HG03095 (cell line): ENCODE measurements at regions not wholly inside any gene's neighbourhood (a gene's known extent, or its start where the extent isn't known, plus 50 kb on each side); places are given as distances from the start of the nearest gene placed in this dataset.
"Not testable (repeated sequence)": the region's sequence is repeated elsewhere in the genome, so short reads cannot be mapped to it uniquely, and the experiment has no call there.

Experiments used
- ATAC-seq: cut with Tn5 transposase; IDR thresholded peaks from one replicate; pipeline ENCODE4 v1.9.1; 2021; ENCODE audit warnings: moderate library complexity; ENCODE audit not compliant: unreplicated experiment

- ATAC-seq: no peak
These were observed 110.3 kb upstream of the PALMD start for GRCh38 chr1:99535470-99536164.

DNA sequence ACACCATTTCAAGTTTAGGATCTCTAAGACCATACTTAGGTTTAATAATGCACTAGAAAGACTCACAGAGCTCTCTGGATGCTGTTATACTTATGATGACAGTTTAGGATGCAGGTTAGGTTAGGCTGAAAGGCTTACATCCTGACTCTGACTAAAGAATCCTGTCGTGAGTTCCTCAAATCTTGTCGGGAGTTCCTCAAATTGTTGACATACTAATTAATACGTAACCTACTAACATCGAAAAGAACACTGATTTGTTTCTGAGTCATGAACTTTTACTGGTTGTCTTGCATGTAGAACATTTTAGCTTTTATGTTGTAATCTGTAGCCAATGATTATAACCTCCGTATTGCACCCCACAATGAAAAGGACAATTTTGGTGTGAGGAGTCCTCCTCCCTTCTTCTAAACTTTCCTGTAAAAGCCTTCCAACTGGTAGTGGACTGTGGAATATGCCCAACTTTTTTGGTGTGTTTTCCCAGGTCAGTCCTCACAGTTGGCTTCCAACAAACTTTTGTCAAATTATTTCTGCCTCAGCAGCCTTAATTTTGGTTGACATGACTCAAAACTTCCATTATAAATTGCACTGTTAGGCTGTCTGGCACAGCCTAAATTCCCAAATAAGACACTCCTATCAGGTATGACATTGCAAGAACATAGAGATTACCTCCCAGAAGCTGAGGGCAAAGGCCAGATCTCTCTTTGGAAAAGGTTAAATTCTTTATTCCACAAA, 107.9 kb upstream of the PALMD start:
- ATAC-seq: no peak

- no peak for ATAC-seq
These were observed 107.3 kb upstream of the PALMD start for GRCh38 chr1:99538618-99538956.

GRCh38 chr1:99539131-99539530, 106.8 kb upstream of the PALMD start:
- ATAC-seq: no peak

GRCh38 chr1:99540744-99541143, 105.2 kb upstream of the PALMD start:
- ATAC-seq: no peak

GRCh38 chr1:99544328-99544727, 101.6 kb upstream of the PALMD start:
- no peak for ATAC-seq

DNA sequence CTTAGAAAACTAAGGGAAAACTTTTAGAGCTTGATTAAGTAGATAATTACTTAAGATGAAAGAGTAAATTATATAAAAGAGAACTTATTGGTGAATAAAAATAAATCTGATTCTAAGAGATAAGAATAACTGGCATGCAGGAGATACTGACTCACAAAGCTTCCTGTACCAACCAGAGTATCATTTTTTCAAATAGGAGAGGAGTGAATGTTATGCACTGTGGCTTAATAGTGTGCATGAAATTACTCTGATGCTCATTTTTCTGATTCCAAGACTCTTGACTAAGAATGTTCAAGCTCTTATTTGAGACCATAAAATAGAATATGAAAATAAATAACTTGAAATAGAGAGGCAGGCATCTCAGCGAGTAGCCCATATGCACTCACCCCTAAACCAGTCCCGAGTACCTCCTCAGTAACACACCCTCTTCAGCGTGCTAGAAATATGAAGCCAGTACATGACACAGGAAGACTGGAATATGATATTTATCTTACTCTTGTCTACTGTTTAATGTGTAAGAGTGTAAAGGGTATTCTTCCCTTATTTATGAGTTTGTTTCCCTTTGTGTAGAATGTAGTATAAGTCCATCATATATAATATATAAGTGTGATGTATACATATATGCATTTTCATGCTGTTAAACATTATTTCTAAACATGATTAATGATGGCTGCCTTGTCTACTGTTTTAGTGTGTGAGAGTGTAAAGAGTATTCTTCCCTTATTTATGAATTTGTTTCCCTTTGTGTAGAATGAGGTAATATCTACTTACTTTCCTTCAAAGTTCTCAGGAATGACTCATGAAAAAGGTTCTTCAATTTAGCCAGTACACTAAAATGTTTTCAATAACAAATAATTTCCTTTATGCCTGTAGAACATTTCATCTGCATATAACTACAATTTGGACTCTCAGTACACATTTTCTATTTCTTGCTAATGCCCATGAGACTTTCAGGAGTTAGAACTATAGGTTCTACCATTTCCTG, 99.2 kb upstream of the PALMD start:
- no peak for ATAC-seq

GRCh38 chr1:99548943-99549605, 96.8 kb upstream of the PALMD start:
- ATAC-seq: no peak

DNA sequence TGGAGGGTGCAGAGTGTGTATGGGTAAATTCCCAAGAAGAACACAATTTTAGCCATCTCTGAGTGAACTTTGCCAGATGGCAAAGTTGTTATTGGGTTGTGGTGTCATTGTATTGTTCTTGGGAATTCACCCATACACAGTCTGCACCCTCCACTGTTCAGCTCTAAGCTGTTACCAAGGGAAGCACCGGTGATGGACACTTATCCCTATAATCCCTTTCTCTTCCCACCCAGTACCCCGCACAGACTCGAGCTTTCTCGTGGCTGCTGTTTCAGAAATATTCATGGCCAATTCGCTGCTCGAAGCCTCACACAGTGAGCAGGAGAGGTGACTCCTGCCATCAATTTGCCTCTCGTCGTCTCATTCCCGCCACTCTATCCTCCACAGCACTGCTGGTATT, 95.7 kb upstream of the PALMD start:
- no peak for ATAC-seq

DNA sequence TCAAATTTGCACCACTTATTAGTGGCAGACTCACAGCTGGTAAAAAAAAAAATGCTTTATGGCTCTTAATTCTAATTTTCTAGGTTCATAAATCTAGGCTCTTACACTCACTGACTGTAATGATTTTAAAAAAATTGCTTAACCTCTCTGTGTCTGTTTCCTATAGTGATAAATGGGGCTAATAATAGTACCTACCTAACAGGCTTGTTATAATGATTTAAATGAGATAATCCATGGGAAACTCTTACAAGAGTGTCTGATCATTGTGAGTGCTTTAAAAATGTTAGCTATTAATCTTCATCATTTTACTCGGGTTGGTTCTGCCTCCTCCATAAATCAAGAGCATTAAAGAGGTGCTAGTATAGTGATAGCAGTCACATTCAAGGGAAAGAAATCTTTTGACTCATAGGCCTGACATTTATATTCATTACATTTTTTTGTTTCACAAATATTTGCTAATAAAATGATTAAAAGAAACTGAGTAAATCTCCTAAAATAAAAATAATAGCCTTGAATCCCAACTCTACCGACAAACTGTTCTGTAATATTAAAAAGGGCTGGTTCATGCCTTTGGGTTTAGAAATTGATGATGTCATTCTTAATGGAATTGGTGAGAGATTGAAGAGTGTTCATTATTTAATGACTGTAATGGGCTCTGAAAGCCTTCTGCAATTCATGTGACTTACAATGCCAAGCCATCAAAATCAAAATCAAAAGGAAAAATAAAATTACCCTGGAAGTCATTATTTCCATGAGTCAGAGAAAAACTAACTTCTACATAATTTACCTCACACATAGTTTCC, 93.9 kb upstream of the PALMD start:
- no peak for ATAC-seq

GRCh38 chr1:99553301-99553700, 92.6 kb upstream of the PALMD start:
- ATAC-seq: no peak

DNA sequence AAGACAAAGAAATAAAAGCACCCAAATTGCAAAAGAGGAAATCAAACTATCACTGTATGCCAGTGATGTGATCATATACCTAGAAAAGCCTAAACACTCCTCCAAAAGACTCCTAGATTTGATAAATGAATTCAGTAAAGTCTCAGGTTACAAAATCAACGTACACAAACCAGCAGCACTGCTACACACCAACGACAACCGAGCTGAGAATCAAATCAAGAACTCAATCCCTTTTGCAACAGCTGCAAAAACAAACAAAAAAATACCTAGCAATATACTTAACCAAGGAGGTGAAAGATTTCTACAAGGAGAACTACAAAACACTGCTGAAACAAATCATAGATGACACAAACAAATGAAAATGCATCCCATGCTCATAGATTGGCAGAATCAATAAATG, 92.1 kb upstream of the PALMD start:
- not testable (repeated sequence) for ATAC-seq

GRCh38 chr1:99554727-99555126, 91.2 kb upstream of the PALMD start:
- ATAC-seq: no peak

DNA sequence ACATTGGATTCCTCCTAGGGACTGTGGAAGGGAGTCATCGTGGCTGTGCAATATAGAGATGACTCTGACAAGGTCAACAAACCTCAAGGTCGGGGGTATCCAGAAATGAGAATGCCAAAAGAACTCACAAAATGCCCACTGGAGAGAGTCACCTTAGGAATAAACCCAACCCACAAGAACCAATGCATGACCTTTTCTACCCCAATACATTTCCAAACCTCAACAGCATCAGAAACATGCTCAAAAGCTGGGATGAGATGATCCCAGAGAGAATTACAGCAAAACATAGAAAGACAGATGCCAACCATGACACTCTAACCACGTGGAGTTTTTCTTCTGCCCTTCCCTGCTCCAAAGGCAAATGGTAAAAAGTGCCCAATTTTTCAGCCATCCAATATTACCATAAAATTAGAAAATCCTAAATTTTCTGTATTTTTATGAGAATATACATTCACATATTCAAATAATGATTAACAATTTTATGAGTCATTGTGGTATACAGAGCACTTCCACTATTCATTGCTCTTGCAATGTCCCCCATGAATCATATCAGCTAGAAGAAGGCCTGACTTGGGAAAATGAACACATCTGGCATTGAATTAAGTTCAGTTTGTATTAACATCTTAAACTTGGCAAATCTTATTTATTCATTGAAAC, 88.2 kb upstream of the PALMD start:
- ATAC-seq: peak; percentile 51

- ATAC-seq: no peak
These were observed 86.7 kb upstream of the PALMD start for GRCh38 chr1:99559166-99559565.

DNA sequence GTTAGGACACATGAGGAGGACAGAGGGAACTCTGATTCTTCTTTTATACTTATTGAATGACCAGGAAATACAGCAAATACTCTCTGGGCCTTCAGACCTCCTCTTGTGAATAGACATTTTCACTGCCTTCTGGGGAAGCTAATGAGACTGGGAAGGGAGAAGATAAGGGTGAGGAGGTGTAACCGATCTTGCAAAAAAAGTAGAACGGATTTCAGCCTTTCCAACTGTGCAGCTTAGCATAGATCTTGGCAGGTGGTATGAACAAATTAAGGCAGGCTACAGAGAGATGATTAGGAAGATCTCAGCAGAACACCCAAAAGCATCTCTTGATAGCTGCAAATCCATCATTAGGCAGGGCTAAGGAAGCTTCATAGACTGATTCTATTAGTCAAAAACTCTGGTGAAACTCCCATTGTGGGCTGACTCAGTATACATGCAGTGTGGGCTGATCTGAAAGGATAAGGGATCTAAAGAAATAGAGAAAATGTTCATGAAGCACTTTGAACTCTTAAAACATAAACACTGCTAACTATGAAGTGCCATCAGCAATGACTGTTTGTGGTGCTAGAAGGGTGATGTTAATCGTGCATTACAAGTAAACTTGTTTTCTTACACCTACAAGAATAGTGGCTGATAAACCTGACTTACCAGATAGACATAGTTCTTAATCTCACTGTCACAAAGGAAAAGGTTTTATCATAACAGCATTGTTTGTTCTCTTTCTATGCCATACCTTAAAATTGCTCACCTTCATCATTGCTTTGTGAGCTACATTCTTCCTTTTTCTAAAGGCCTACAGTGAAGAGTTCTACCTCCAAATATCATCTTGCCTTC, 85.5 kb upstream of the PALMD start:
- no peak for ATAC-seq

DNA sequence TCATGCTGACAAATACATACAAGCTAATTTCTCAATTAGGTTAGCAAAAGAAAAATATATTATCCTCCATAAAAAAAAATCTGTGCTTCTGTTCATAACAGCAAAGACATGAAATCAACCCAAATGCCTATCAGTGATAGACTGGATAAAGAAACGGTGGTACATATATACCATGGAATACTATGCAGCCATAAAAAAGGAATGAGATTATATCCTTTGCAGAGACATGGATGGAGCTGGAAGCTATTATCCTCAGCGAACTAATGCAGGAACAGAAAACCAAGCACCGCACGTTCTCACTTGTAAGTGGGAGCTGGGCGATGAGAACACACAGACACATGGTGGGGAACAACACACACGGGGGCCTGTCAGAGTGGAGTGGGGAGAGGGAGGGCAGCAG, 84.0 kb upstream of the PALMD start:
- no peak for ATAC-seq

DNA sequence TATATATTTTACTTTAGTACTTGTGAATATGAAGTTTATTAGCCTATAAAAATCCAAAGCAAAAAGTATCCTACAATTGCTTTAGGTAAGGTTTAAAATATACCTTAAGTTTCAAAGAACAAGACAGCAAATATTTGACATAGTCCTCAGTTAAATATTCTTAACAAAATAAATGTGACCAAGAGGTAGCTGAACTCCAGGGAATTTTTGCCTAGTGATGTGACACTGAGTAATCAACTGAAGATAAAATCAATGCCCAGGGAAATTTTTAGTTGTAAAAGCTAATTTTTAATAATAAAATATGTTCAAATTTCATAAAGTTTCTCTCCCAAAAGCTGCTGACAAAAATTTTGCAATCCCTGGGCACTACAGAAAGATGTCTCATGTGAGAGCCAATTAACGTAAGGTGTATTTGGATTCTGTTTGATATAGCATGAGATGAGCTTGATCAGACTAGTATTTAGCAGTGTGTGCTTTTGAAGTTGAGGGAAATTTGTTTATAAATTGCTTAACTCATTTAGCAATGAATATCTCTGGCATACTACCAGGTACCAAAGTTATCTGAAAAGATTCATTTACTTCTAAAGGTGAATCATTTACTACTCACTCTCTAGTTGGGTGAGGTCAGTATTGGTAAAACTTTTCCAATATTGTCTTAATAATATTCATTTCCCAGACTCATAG, 80.2 kb upstream of the PALMD start:
- no peak for ATAC-seq
